Islet of Langerhans (tissue), 1 donor: ENCODE measurements at regions not wholly inside any gene's neighbourhood (a gene's known extent, or its start where the extent isn't known, plus 50 kb on each side); places are given as distances from the start of the nearest gene placed in this dataset.
"Not testable (repeated sequence)": the region's sequence is repeated elsewhere in the genome, so short reads cannot be mapped to it uniquely, and the experiment has no call there.

Experiments
- FAIRE-seq: peaks from one replicate; lab custom pipeline; 2011; peaks lifted over from hg19 to GRCh38; lab: Jason Lieb, UNC

- no peak for FAIRE-seq
Measured at GRCh38 chr10:125235093-125236069, 75.0 kb upstream of the CTBP2 start.

- FAIRE-seq: not testable (repeated sequence)
Measured at GRCh38 chr10:125234576-125234975, 74.2 kb upstream of the CTBP2 start.

- no peak for FAIRE-seq
Measured at GRCh38 chr10:125233726-125234125, 73.4 kb upstream of the CTBP2 start.

GRCh38 chr10:125232841-125233240 is 72.5 kb upstream of the CTBP2 start:
- FAIRE-seq: no peak

- no peak for FAIRE-seq
Measured at GRCh38 chr10:125231813-125232475, 71.6 kb upstream of the CTBP2 start.

- no peak for FAIRE-seq
Measured at GRCh38 chr10:125231116-125231812, 70.9 kb upstream of the CTBP2 start.

GRCh38 chr10:125230251-125230650 is 69.9 kb upstream of the CTBP2 start:
- FAIRE-seq: no peak

- FAIRE-seq: not testable (repeated sequence)
Measured at GRCh38 chr10:125228245-125228940, 68.0 kb upstream of the CTBP2 start.

- FAIRE-seq: no peak
Measured at GRCh38 chr10:125227546-125227945, 67.2 kb upstream of the CTBP2 start.

- FAIRE-seq: no peak
Measured at GRCh38 chr10:125226823-125227222, 66.5 kb upstream of the CTBP2 start.

GRCh38 chr10:125226005-125226404 is 65.6 kb upstream of the CTBP2 start:
- FAIRE-seq: no peak

GRCh38 chr10:125225051-125225450 is 64.7 kb upstream of the CTBP2 start:
- no peak for FAIRE-seq

- no peak for FAIRE-seq
Measured at GRCh38 chr10:125222515-125223308, 62.3 kb upstream of the CTBP2 start.

- FAIRE-seq: no peak
Measured at GRCh38 chr10:125221716-125222115, 61.4 kb upstream of the CTBP2 start.

- no peak for FAIRE-seq
Measured at GRCh38 chr10:125219776-125220175, 59.4 kb upstream of the CTBP2 start.

- no peak for FAIRE-seq
Measured at GRCh38 chr10:125218967-125219366, 58.6 kb upstream of the CTBP2 start.

- no peak for FAIRE-seq
Measured at GRCh38 chr10:125217990-125218675, 57.8 kb upstream of the CTBP2 start.

- no peak for FAIRE-seq
Measured at GRCh38 chr10:125216861-125217260, 56.5 kb upstream of the CTBP2 start.

- no peak for FAIRE-seq
Measured at GRCh38 chr10:125216309-125216708, 55.9 kb upstream of the CTBP2 start.

- FAIRE-seq: no peak
Measured at GRCh38 chr10:125214283-125214570, 53.9 kb upstream of the CTBP2 start.
